H1 (cell line): ENCODE measurements at regions not wholly inside any gene's neighbourhood (a gene's known extent, or its start where the extent isn't known, plus 50 kb on each side); places are given as distances from the start of the nearest gene placed in this dataset.
"Not testable (repeated sequence)": the region's sequence is repeated elsewhere in the genome, so short reads cannot be mapped to it uniquely, and the experiment has no call there.

ENCODE experiments used
- CTCF ChIA-PET: fragments of 300-600 bp; sonication (Branson Sonifier 250); formaldehyde crosslinking; loops from one replicate; lab custom pipeline; 2021; ENCODE audit not compliant: partially characterized antibody; lab: Charles Lee
- POLR2A ChIA-PET: fragments of 300-600 bp; sonication (Branson Sonifier 250); formaldehyde crosslinking; loops from one replicate; lab custom pipeline; 2021; ENCODE audit warnings: inconsistent platforms; ENCODE audit not compliant: partially characterized antibody; lab: Charles Lee
- DNase-seq, 2 experiments: peaks; one replicate each; pipeline versions ENCODE4 v3.0.0 to v3.0.0-alpha.2; 2010 to 2022; ENCODE audit warnings: low spot score in 2 of 2, low read depth in 1 of 2, mixed read lengths in 1 of 2
- FAIRE-seq: peaks from 2 replicates; lab custom pipeline; 2011; peaks lifted over from hg19 to GRCh38; lab: Jason Lieb, UNC
- H2AFZ ChIP-seq: 2 replicates; pipeline ENCODE4 v1.8.1; 2012; ENCODE audit warnings: low read length, inconsistent platforms
- H2AK5ac ChIP-seq: 2 replicates; pipeline ENCODE4 v1.6.1; 2013; ENCODE audit warnings: low read depth, low read length
- H2BK120ac ChIP-seq: replicated peaks from 2 replicates; pipeline ENCODE3; 2013; ENCODE audit warnings: low read depth, low read length, inconsistent platforms
- H2BK12ac ChIP-seq: 2 replicates; pipeline ENCODE4 v1.6.1; 2013; ENCODE audit warnings: low read depth, low read length
- H2BK15ac ChIP-seq: 2 replicates; pipeline ENCODE4 v1.6.1; 2013; ENCODE audit warnings: low read length
- H2BK20ac ChIP-seq: 2 replicates; pipeline ENCODE4 v1.6.1; 2013; ENCODE audit warnings: low read length
- H2BK5ac ChIP-seq: 2 replicates; pipeline ENCODE4 v1.6.1; 2013; ENCODE audit warnings: low read depth, low read length
- H3K14ac ChIP-seq: 2 replicates; pipeline ENCODE4 v1.6.1; 2013; ENCODE audit warnings: inconsistent platforms; ENCODE audit not compliant: insufficient read length
- H3K18ac ChIP-seq: 2 replicates; pipeline ENCODE4 v1.6.1; 2013; ENCODE audit warnings: low read length; ENCODE audit errors: extremely low read depth
- H3K23ac ChIP-seq: 2 replicates; pipeline ENCODE4 v1.6.1; 2013; ENCODE audit warnings: inconsistent platforms; ENCODE audit not compliant: insufficient read length
- H3K23me2 ChIP-seq: 2 replicates; pipeline ENCODE4 v1.6.1; 2013; ENCODE audit warnings: low read depth, low read length
- H3K27ac ChIP-seq: 2 replicates; pipeline ENCODE4 v1.6.1; 2011; ENCODE audit warnings: low read depth, low read length, inconsistent platforms
- H3K27me3 ChIP-seq, 4 experiments: replicated peaks in 1 of 4; 1 replicate in 1 of 4; 2 replicates in 3 of 4; pipeline versions ENCODE4 v1.6.1 to v1.8.1; 2011 to 2013; ENCODE audit warnings: low read length in 3 of 4, mild to moderate bottlenecking in 3 of 4, inconsistent platforms in 2 of 4, mixed read lengths in 2 of 4, moderate library complexity in 1 of 4; ENCODE audit not compliant: control insufficient read depth in 3 of 4, insufficient read depth in 3 of 4; ENCODE audit errors: extremely low read depth in 1 of 4
- H3K36me3 ChIP-seq, 4 experiments: 2 replicates each; pipeline versions ENCODE4 v1.6.1 to v1.8.1; 2011 to 2013; ENCODE audit warnings: mild to moderate bottlenecking in 4 of 4, low read length in 3 of 4, moderate library complexity in 2 of 4, control low read depth in 1 of 4, inconsistent platforms in 1 of 4; ENCODE audit not compliant: insufficient read depth in 4 of 4, control insufficient read depth in 2 of 4
- H3K4ac ChIP-seq: replicated peaks from 2 replicates; pipeline ENCODE3; 2013; ENCODE audit warnings: low read length, low read depth, mixed read lengths, inconsistent platforms; ENCODE audit not compliant: insufficient read length
- H3K4me1 ChIP-seq, 4 experiments: replicated peaks in 1 of 4; 1 replicate in 1 of 4; 2 replicates in 3 of 4; pipeline versions ENCODE4 v1.6.1 to v1.8.1; 2011 to 2013; ENCODE audit warnings: low read length in 3 of 4, inconsistent platforms in 2 of 4, mixed read lengths in 1 of 4; ENCODE audit not compliant: insufficient read depth in 4 of 4, control insufficient read depth in 3 of 4
- H3K4me2 ChIP-seq, 2 experiments: 2 replicates each; pipeline versions ENCODE4 v1.6.1 to v1.8.1; 2011 to 2013; ENCODE audit warnings: low read depth in 2 of 2, low read length in 2 of 2, control low read depth in 1 of 2, inconsistent platforms in 1 of 2, mild to moderate bottlenecking in 1 of 2; ENCODE audit not compliant: insufficient read depth in 1 of 2
- H3K4me3 ChIP-seq, 4 experiments: fragments of 200-600, 300-600 bp in 1 of 4; sonication (generic), shearing (Covaris generic), sonication (Bioruptor Twin) in 1 of 4; 2 replicates each; pipeline versions ENCODE4 v1.5.1 to v1.8.1; 2011 to 2016; ENCODE audit warnings: low read length in 4 of 4, low read depth in 3 of 4, control low read depth in 2 of 4, inconsistent platforms in 2 of 4, mild to moderate bottlenecking in 2 of 4, mixed read lengths in 1 of 4, moderate library complexity in 1 of 4; ENCODE audit not compliant: insufficient read depth in 2 of 4; ENCODE audit errors: extremely low read depth in 1 of 4
- H3K56ac ChIP-seq: replicated peaks from 2 replicates; pipeline ENCODE3; 2013; ENCODE audit warnings: low read depth, mild to moderate bottlenecking, mixed read lengths, low read length, inconsistent platforms; ENCODE audit not compliant: insufficient read length
- H3K79me1 ChIP-seq: 2 replicates; pipeline ENCODE4 v1.6.1; 2013; ENCODE audit warnings: low read depth, low read length, control low read depth
- H3K79me2 ChIP-seq, 2 experiments: 2 replicates each; pipeline versions ENCODE4 v1.6.1 to v1.8.1; 2012 to 2013; ENCODE audit warnings: low read length in 2 of 2, mild to moderate bottlenecking in 2 of 2, inconsistent platforms in 1 of 2; ENCODE audit not compliant: insufficient read depth in 2 of 2, control insufficient read depth in 1 of 2
- H3K9ac ChIP-seq, 4 experiments: replicated peaks in 1 of 4; 1 replicate in 1 of 4; 2 replicates in 3 of 4; pipeline versions ENCODE4 v1.6.1 to v1.8.1; 2011 to 2013; ENCODE audit warnings: low read depth in 3 of 4, low read length in 3 of 4, control low read depth in 2 of 4, mild to moderate bottlenecking in 2 of 4, moderate library complexity in 2 of 4, inconsistent platforms in 1 of 4; ENCODE audit errors: extremely low read depth in 1 of 4
- H3K9me3 ChIP-seq, 2 experiments: 2 replicates each; pipeline versions ENCODE4 v1.6.1 to v1.8.1; 2012 to 2013; ENCODE audit warnings: mild to moderate bottlenecking in 2 of 2, moderate library complexity in 2 of 2, control low read depth in 1 of 2, inconsistent platforms in 1 of 2, low read depth in 1 of 2, low read length in 1 of 2, mixed read lengths in 1 of 2; ENCODE audit not compliant: insufficient read depth in 2 of 2
- H4K20me1 ChIP-seq, 2 experiments: replicated peaks in 1 of 2; 2 replicates each; pipeline versions ENCODE3 to v1.8.1; 2011 to 2013; ENCODE audit warnings: inconsistent platforms in 2 of 2, low read length in 2 of 2, mild to moderate bottlenecking in 1 of 2; ENCODE audit not compliant: insufficient read depth in 2 of 2, control insufficient read depth in 1 of 2
- H4K5ac ChIP-seq: 2 replicates; pipeline ENCODE4 v1.6.1; 2013; ENCODE audit warnings: low read length, low read depth, mixed read lengths, inconsistent platforms; ENCODE audit not compliant: insufficient read length
- H4K8ac ChIP-seq: 2 replicates; pipeline ENCODE4 v1.8.0; 2013; ENCODE audit warnings: mild to moderate bottlenecking, moderate library complexity, low read length, inconsistent platforms; ENCODE audit not compliant: insufficient read depth; ENCODE audit errors: extremely low read depth
- H4K91ac ChIP-seq: replicated peaks from 2 replicates; pipeline ENCODE3; 2013; ENCODE audit warnings: low read length, mixed read lengths, inconsistent platforms; ENCODE audit not compliant: insufficient read length
- WGBS, 2 experiments: shearing (Covaris generic) in 1 of 2; methylation state at CpG; one replicate each; pipeline versions ENCODE4 v1.1.6 to v1.1.7; 2013 to 2015; ENCODE audit warnings: low lambda C conversion rate in 2 of 2, mixed read lengths in 2 of 2, inconsistent platforms in 1 of 2, low coverage in 1 of 2, missing lambda C conversion rate in 1 of 2; ENCODE audit not compliant: insufficient replicate concordance in 2 of 2, insufficient coverage in 1 of 2, insufficient read length in 1 of 2; ENCODE audit errors: extremely low coverage in 1 of 2, missing lambda C conversion rate in 1 of 2; 5-methylcytosine and 5-hydroxymethylcytosine counted together

DNA sequence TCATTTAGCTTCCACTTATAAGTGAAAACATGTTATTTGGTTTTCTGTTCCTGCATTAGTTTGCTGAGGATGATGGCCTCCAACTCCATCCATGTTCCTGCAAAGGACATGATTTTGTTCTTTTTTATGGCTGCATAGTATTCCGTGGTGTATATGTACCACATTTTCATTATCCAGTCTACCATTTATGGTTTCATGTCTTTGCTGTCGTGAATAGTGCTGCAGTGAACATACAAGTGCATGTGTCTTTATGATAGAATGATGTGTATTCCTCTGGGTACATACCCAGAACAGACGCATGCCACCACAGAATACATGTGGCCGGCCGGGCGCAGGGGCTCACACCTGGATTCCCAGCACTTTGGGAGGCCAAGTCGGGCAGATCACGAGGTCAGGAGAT is 247.7 kb upstream of the SULF2 start:
- 87% methylated on average over 8 of the region's 8 CpGs; no CpG with 5 or more reads in 1 of the 2 experiments for WGBS, 2 experiments
- POLR2A ChIA-PET, H2BK5ac ChIP-seq: not testable (repeated sequence)

More for the DNA sequence above, 247.7 kb upstream of the SULF2 start:
- H3K4me2 ChIP-seq, H4K91ac ChIP-seq, H3K18ac ChIP-seq, H2BK15ac ChIP-seq, DNase-seq, H3K4me1 ChIP-seq, H3K56ac ChIP-seq, FAIRE-seq, H3K9ac ChIP-seq, H3K36me3 ChIP-seq, H3K79me2 ChIP-seq, H4K8ac ChIP-seq, H3K27ac ChIP-seq, H2BK120ac ChIP-seq, H3K27me3 ChIP-seq, H4K5ac ChIP-seq, H2AFZ ChIP-seq, H2AK5ac ChIP-seq, H3K23ac ChIP-seq, H3K4me3 ChIP-seq, H4K20me1 ChIP-seq, H2BK12ac ChIP-seq, H3K79me1 ChIP-seq, H3K14ac ChIP-seq, H3K23me2 ChIP-seq, H3K9me3 ChIP-seq, CTCF ChIA-PET, H3K4ac ChIP-seq, H2BK20ac ChIP-seq: not testable (repeated sequence)
